ENCODE measurements at regions not wholly inside any gene's neighbourhood (a gene's known extent, or its start where the extent isn't known, plus 50 kb on each side); places are given as distances from the start of the nearest gene placed in this dataset.

GRCh38 chr11:33605703-33606102 is 94.9 kb downstream of the C11orf91 start:
- 83 to 84% methylated on average over 3 of the region's 3 CpGs for WGBS, 2 donors
- no peak for DNase-seq (ENCODE audit: low spot score in 2 of 2)
- no peak overlapping the region for H3K4me3 ChIP-seq (ENCODE audit: low read depth, poor library complexity, severe bottlenecking)
- TF ChIP-seq POLR2A (IDR thresholded peaks at IDR 0.05): no peak
- TF ChIP-seq CTCF (IDR thresholded peaks at IDR 0.05): no peak
- intact Hi-C loops (cut with DNase I; ENCODE audit: low total_unique reads): no loop called here

- TF ChIP-seq POLR2A (IDR thresholded peaks at IDR 0.05) (no peak), CTCF (IDR thresholded peaks at IDR 0.05) (no peak)
- WGBS, 2 donors: 62 to 71% methylated on average over 19 of the region's 19 CpGs
- no peak for DNase-seq (ENCODE audit: low spot score in 2 of 2)
Observed at GRCh38 chr11:33598426-33599069, 102.1 kb downstream of the C11orf91 start.

GRCh38 chr11:33594188-33594587 is 106.4 kb downstream of the C11orf91 start:
- TF ChIP-seq POLR2A (IDR thresholded peaks at IDR 0.05) (no peak), CTCF (IDR thresholded peaks at IDR 0.05) (no peak)
- intact Hi-C loops (cut with DNase I; ENCODE audit: low total_unique reads): no loop called here

More at GRCh38 chr11:33598426-33599069, 102.1 kb downstream of the C11orf91 start:
- H3K4me3 ChIP-seq (ENCODE audit: low read depth, poor library complexity, severe bottlenecking): no peak overlapping the region
- intact Hi-C loops (cut with DNase I; ENCODE audit: low total_unique reads): no loop called here

GRCh38 chr11:33590441-33590840 is 110.2 kb downstream of the C11orf91 start:
- WGBS, 2 donors: 81 to 90% methylated on average over 4 of the region's 4 CpGs
- TF ChIP-seq POLR2A (IDR thresholded peaks at IDR 0.05) (no peak), CTCF (IDR thresholded peaks at IDR 0.05) (no peak)
- intact Hi-C loops (cut with DNase I; ENCODE audit: low total_unique reads): no loop called here
- DNase-seq (ENCODE audit: low spot score in 2 of 2): no peak
- H3K4me3 ChIP-seq (ENCODE audit: low read depth, poor library complexity, severe bottlenecking): no peak overlapping the region

More at GRCh38 chr11:33594188-33594587, 106.4 kb downstream of the C11orf91 start:
- no peak for DNase-seq (ENCODE audit: low spot score in 2 of 2)
- H3K4me3 ChIP-seq (ENCODE audit: low read depth, poor library complexity, severe bottlenecking): no peak overlapping the region

GRCh38 chr11:33588056-33588455 is 112.6 kb downstream of the C11orf91 start:
- intact Hi-C loops (cut with DNase I; ENCODE audit: low total_unique reads): no loop called here
- no peak for TF ChIP-seq POLR2A (IDR thresholded peaks at IDR 0.05)
- no peak for TF ChIP-seq CTCF (IDR thresholded peaks at IDR 0.05)
- H3K4me3 ChIP-seq (ENCODE audit: low read depth, poor library complexity, severe bottlenecking): no peak overlapping the region
- no peak for DNase-seq (ENCODE audit: low spot score in 2 of 2)
- 64 to 68% methylated on average over 4 of the region's 4 CpGs for WGBS, 2 donors
